ENCODE measurements at regions not wholly inside any gene's neighbourhood (a gene's known extent, or its start where the extent isn't known, plus 50 kb on each side); places are given as distances from the start of the nearest gene placed in this dataset.

- TF ChIP-seq CTCF (IDR thresholded peaks at IDR 0.05) (no peak), POLR2A (IDR thresholded peaks at IDR 0.05) (no peak)
Observed at GRCh38 chr5:51651889-51652288, 268.6 kb downstream of the ISL1 start.

All from body of pancreas (tissue), 4 donors.